BJ (cell line): ENCODE measurements at regions not wholly inside any gene's neighbourhood (a gene's known extent, or its start where the extent isn't known, plus 50 kb on each side); places are given as distances from the start of the nearest gene placed in this dataset.

ENCODE experiments used
- CTCF ChIA-PET: fragments of 350-600 bp; formaldehyde crosslinking; extraction: SDS; loops from one replicate; lab custom pipeline; 2021; ENCODE audit warnings: antibody characterized with exemption, inconsistent platforms; lab: Yijun Ruan, JAX
- POLR2A ChIA-PET: fragments of 300-600 bp; sonication (Branson Sonifier 250); formaldehyde crosslinking; extraction: SDS; loops from one replicate; lab custom pipeline; 2021; ENCODE audit warnings: antibody characterized with exemption; lab: Charles Lee
- DNase-seq: peaks from one replicate; pipeline ENCODE4 v3.0.0-alpha.2; 2011; ENCODE audit warnings: low read depth
- H3K27me3 ChIP-seq: 2 replicates; pipeline ENCODE4 v1.6.0; 2011; ENCODE audit warnings: low read length; ENCODE audit not compliant: control insufficient read depth, insufficient read depth
- H3K36me3 ChIP-seq: 2 replicates; pipeline ENCODE4 v1.5.1; 2011; ENCODE audit warnings: low read length; ENCODE audit not compliant: control insufficient read depth, insufficient read depth
- H3K4me3 ChIP-seq: 2 replicates; pipeline ENCODE4 v1.5.1; 2011; ENCODE audit warnings: low read depth, mild to moderate bottlenecking, control low read depth, low read length
- TF ChIP-seq, protein P1 (sequence below): IDR thresholded peaks from 2 replicates; pipeline ENCODE4 v1.5.1; 2011; ENCODE audit warnings: low read depth, mild to moderate bottlenecking, control low read depth, inconsistent platforms, low read length, moderate library complexity; ENCODE audit not compliant: insufficient read depth

DNA sequence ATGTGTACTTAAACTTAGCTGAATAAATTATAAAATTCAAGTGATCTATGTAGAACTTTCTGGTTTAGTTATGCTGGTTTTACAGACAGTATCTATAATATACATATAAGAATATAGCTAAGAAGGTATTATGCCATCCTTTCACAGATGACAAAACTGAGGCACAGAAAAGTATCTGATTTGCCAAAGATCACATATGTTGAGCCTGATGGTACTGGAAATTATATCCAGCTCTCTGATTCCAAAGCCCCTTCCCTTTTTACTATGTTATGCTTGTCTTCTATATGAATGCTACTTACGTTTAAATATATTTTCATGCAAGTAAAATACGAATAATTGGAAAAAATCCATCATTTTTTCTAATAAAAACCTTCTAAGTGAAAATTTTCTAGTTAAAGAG lies 1631.3 kb downstream of the DPP10 start:
- Histone ChIP-seq H3K36me3 (no peaks in the 10 kb centered on the region), H3K27me3 (no peaks in the 10 kb centered on the region), H3K4me3 (no peak overlapping the region)
- CTCF ChIA-PET: no interaction called here
- POLR2A ChIA-PET: no interaction called here
- no peak for DNase-seq
- TF ChIP-seq, protein P1, sequence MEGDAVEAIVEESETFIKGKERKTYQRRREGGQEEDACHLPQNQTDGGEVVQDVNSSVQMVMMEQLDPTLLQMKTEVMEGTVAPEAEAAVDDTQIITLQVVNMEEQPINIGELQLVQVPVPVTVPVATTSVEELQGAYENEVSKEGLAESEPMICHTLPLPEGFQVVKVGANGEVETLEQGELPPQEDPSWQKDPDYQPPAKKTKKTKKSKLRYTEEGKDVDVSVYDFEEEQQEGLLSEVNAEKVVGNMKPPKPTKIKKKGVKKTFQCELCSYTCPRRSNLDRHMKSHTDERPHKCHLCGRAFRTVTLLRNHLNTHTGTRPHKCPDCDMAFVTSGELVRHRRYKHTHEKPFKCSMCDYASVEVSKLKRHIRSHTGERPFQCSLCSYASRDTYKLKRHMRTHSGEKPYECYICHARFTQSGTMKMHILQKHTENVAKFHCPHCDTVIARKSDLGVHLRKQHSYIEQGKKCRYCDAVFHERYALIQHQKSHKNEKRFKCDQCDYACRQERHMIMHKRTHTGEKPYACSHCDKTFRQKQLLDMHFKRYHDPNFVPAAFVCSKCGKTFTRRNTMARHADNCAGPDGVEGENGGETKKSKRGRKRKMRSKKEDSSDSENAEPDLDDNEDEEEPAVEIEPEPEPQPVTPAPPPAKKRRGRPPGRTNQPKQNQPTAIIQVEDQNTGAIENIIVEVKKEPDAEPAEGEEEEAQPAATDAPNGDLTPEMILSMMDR: no peak

GRCh38 chr2:116074161-116074560 lies 1631.7 kb downstream of the DPP10 start:
- CTCF ChIA-PET: no interaction called here
- POLR2A ChIA-PET: no interaction called here
- H3K36me3 ChIP-seq: no peaks in the 10 kb centered on the region

DNA sequence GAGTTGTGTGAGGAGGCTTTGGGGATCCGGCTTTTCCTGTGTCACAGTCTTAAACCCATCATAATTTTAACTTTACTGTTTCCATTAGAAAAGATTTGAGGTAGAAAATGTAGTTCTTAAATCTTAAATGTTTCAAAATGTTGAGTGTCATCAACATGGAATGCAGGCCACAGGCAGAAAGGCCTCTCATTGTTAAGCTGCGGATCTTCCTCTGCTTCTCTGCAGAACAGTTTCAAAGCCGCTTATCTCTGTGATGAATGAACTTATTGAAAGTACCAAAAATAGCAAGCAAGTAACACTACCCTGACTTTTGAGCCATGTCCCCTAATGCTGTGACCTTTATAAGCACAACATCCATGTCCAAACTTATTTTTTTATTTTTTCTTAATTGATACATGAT lies 1645.8 kb downstream of the DPP10 start:
- Histone ChIP-seq H3K27me3 (no peaks in the 10 kb centered on the region), H3K36me3 (no peaks in the 10 kb centered on the region), H3K4me3 (no peak overlapping the region)
- ChIA-PET POLR2A (no interaction called here), CTCF (no interaction called here)
- TF ChIP-seq, protein P1: no peak
- DNase-seq: no peak

More at GRCh38 chr2:116074161-116074560, 1631.7 kb downstream of the DPP10 start:
- DNase-seq: no peak
- Histone ChIP-seq H3K4me3 (no peak overlapping the region), H3K27me3 (no peaks in the 10 kb centered on the region)
- TF ChIP-seq, protein P1: no peak

- TF ChIP-seq, protein P1: no peak
- Histone ChIP-seq H3K27me3 (no peaks in the 10 kb centered on the region), H3K4me3 (no peak overlapping the region), H3K36me3 (no peaks in the 10 kb centered on the region)
- CTCF ChIA-PET: no interaction called here
- no peak for DNase-seq
- POLR2A ChIA-PET: no interaction called here
Observed at GRCh38 chr2:116094196-116094595, 1651.8 kb downstream of the DPP10 start.

- POLR2A ChIA-PET: no interaction called here
- no peaks in the 10 kb centered on the region for H3K36me3 ChIP-seq
- CTCF ChIA-PET: no interaction called here
- TF ChIP-seq, protein P1: no peak
- H3K27me3 ChIP-seq: no peaks in the 10 kb centered on the region
- H3K4me3 ChIP-seq: no peak overlapping the region
- no peak for DNase-seq
Observed at GRCh38 chr2:116095636-116096035, 1653.2 kb downstream of the DPP10 start.
